ENCODE measurements at regions not wholly inside any gene's neighbourhood (a gene's known extent, or its start where the extent isn't known, plus 50 kb on each side); places are given as distances from the start of the nearest gene placed in this dataset.
"Not testable (repeated sequence)": the region's sequence is repeated elsewhere in the genome, so short reads cannot be mapped to it uniquely, and the experiment has no call there.

GRCh38 chrX:148298737-148299136, 201.7 kb upstream of the AFF2 start (continued):
- TF ChIP-seq EP300 (conservative IDR thresholded peaks at IDR 0.05; ENCODE audit: poor library complexity, severe bottlenecking), result no peak
- no peak for TF ChIP-seq EZH2 (IDR thresholded peaks at IDR 0.05; ENCODE audit: borderline replicate concordance, insufficient read depth, low read length, poor library complexity, severe bottlenecking)

- H4K20me1 ChIP-seq (ENCODE audit: insufficient read depth); H3K9me3 ChIP-seq (ENCODE audit: low read length); H3F3A ChIP-seq (ENCODE audit: insufficient read depth, low read length, poor library complexity, severe bottlenecking); H3K27me3 ChIP-seq (ENCODE audit: insufficient read depth, low read depth, low read length); H3K9me2 ChIP-seq (ENCODE audit: insufficient read depth, low read length); H3K4me2 ChIP-seq (ENCODE audit: low read length); H3K27ac ChIP-seq (ENCODE audit: low read length); H3K4me3 ChIP-seq (ENCODE audit: low read length); H3K9ac ChIP-seq (ENCODE audit: low read length); H3K36me3 ChIP-seq (ENCODE audit: insufficient read depth, low read length); H2AFZ ChIP-seq (ENCODE audit: low read depth, low read length); H3K79me2 ChIP-seq (replicated peaks; ENCODE audit: insufficient read depth, low read length): not testable (repeated sequence)
Observed at GRCh38 chrX:148305214-148305613, 195.2 kb upstream of the AFF2 start.

GRCh38 chrX:148309413-148309812, 191.0 kb upstream of the AFF2 start:
- Histone ChIP-seq H3F3A (ENCODE audit: insufficient read depth, low read length, poor library complexity, severe bottlenecking) (no peaks in the 10 kb centered on the region), H3K9me3 (ENCODE audit: low read length) (no peaks in the 10 kb centered on the region), H2AFZ (ENCODE audit: low read depth, low read length) (no peak overlapping the region), H3K4me3 (ENCODE audit: low read length) (no peak overlapping the region), H3K27me3 (ENCODE audit: insufficient read depth, low read depth, low read length) (no peaks in the 10 kb centered on the region), H3K27ac (ENCODE audit: low read length) (no peak overlapping the region), H3K36me3 (ENCODE audit: insufficient read depth, low read length) (no peaks in the 10 kb centered on the region), H3K4me2 (ENCODE audit: low read length) (no peak overlapping the region), H4K20me1 (ENCODE audit: insufficient read depth) (no peaks in the 10 kb centered on the region), H3K79me2 (replicated peaks; ENCODE audit: insufficient read depth, low read length) (no peaks in the 10 kb centered on the region), H3K9ac (ENCODE audit: low read length) (no peak overlapping the region), H3K9me2 (ENCODE audit: insufficient read depth, low read length) (no peaks in the 10 kb centered on the region)
- TF ChIP-seq EZH2 (IDR thresholded peaks at IDR 0.05; ENCODE audit: borderline replicate concordance, insufficient read depth, low read length, poor library complexity, severe bottlenecking) (no peak), SMC3 (conservative IDR thresholded peaks at IDR 0.05; ENCODE audit: poor library complexity) (no peak), REST (IDR thresholded peaks at IDR 0.05; ENCODE audit: borderline replicate concordance) (no peak), MXI1 (conservative IDR thresholded peaks at IDR 0.05; ENCODE audit: poor library complexity, severe bottlenecking) (no peak), POLR2AphosphoS5 (IDR thresholded peaks at IDR 0.05) (no peak), TAF1 (IDR thresholded peaks at IDR 0.05; ENCODE audit: low read depth) (no peak), EP300 (conservative IDR thresholded peaks at IDR 0.05; ENCODE audit: poor library complexity, severe bottlenecking) (no peak), CTCF (IDR thresholded peaks at IDR 0.05; ENCODE audit: poor library complexity, severe bottlenecking) (no peak)

Data from neural cell (in vitro differentiated cells).